Vagina (tissue), 2 donors: ENCODE measurements at regions not wholly inside any gene's neighbourhood (a gene's known extent, or its start where the extent isn't known, plus 50 kb on each side); places are given as distances from the start of the nearest gene placed in this dataset.

Experiments
- POLR2AphosphoS5 ChIP-seq, 2 donors: sonication (generic); formaldehyde crosslinking; IDR thresholded peaks; one replicate each; pipeline ENCODE4 v1.9.0; 2017; ENCODE audit warnings: antibody characterized with exemption in 2 of 2, mild to moderate bottlenecking in 2 of 2, low read depth in 1 of 2; ENCODE audit not compliant: insufficient read depth in 1 of 2
- TF ChIP-seq, protein P1 (sequence below), 3 experiments: fragments of 450-650 bp in 2 of 3; fragments of 200-600 bp in 1 of 3; sonication (generic) in 1 of 3; IDR thresholded peaks; one replicate each; pipeline ENCODE4 v1.5.1; 2017 to 2019; ENCODE audit warnings: antibody characterized with exemption in 3 of 3, mild to moderate bottlenecking in 2 of 3, moderate library complexity in 2 of 3

DNA sequence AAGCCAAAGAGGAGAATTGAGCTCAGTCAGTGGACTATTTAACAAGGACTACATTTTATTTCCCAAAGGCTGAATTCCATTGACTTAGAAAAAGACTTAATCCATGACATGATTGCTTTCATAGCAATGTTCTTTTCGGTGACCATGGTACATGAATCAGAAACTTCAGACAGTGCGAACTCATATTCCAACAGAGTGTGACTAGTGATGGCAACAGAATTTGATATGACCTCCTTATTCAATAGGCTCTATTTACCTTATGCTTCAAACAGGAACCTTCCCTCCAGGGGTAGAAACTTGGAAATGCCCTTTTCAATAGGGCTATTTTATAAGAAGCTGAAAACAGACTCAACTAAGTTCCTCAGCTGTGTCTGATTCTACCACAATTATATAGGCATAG lies 191.9 kb downstream of the RND3 start:
- no peak for TF ChIP-seq POLR2AphosphoS5 (IDR thresholded peaks at IDR 0.05; ENCODE audit: insufficient read depth in 1 of 2, low read depth in 1 of 2)
- TF ChIP-seq, protein P1, sequence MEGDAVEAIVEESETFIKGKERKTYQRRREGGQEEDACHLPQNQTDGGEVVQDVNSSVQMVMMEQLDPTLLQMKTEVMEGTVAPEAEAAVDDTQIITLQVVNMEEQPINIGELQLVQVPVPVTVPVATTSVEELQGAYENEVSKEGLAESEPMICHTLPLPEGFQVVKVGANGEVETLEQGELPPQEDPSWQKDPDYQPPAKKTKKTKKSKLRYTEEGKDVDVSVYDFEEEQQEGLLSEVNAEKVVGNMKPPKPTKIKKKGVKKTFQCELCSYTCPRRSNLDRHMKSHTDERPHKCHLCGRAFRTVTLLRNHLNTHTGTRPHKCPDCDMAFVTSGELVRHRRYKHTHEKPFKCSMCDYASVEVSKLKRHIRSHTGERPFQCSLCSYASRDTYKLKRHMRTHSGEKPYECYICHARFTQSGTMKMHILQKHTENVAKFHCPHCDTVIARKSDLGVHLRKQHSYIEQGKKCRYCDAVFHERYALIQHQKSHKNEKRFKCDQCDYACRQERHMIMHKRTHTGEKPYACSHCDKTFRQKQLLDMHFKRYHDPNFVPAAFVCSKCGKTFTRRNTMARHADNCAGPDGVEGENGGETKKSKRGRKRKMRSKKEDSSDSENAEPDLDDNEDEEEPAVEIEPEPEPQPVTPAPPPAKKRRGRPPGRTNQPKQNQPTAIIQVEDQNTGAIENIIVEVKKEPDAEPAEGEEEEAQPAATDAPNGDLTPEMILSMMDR (IDR thresholded peaks at IDR 0.05), result no peak
